ENCODE measurements at regions not wholly inside any gene's neighbourhood (a gene's known extent, or its start where the extent isn't known, plus 50 kb on each side); places are given as distances from the start of the nearest gene placed in this dataset.

GRCh38 chr6:120622127-120622631 lies 712.1 kb downstream of the TBC1D32 start:
- DNase-seq (ENCODE audit: low spot score) = no peak

- DNase-seq (ENCODE audit: low spot score) = no peak
These were observed 713.4 kb downstream of the TBC1D32 start for GRCh38 chr6:120620900-120621299.

- no peak for DNase-seq (ENCODE audit: low spot score)
These were observed 719.0 kb downstream of the TBC1D32 start for GRCh38 chr6:120615238-120615637.

- no peak for DNase-seq (ENCODE audit: low spot score)
These were observed 719.6 kb downstream of the TBC1D32 start for GRCh38 chr6:120614723-120615122.

GRCh38 chr6:120608826-120609225 lies 725.5 kb downstream of the TBC1D32 start:
- no peak for DNase-seq (ENCODE audit: low spot score)

- no peak for DNase-seq (ENCODE audit: low spot score)
These were observed 727.5 kb downstream of the TBC1D32 start for GRCh38 chr6:120606743-120607142.

GRCh38 chr6:120604510-120604909 lies 729.8 kb downstream of the TBC1D32 start:
- no peak for DNase-seq (ENCODE audit: low spot score)

- DNase-seq (ENCODE audit: low spot score) = no peak
These were observed 743.7 kb downstream of the TBC1D32 start for GRCh38 chr6:120590611-120591010.

- DNase-seq (ENCODE audit: low spot score) = no peak
These were observed 745.9 kb downstream of the TBC1D32 start for GRCh38 chr6:120588424-120588823.

GRCh38 chr6:120587381-120587780 lies 746.9 kb downstream of the TBC1D32 start:
- DNase-seq (ENCODE audit: low spot score) = no peak

GRCh38 chr6:120584111-120584760 lies 750.0 kb downstream of the TBC1D32 start:
- DNase-seq (ENCODE audit: low spot score) = no peak

- DNase-seq (ENCODE audit: low spot score) = no peak
These were observed 758.2 kb downstream of the TBC1D32 start for GRCh38 chr6:120576061-120576460.

GRCh38 chr6:120569714-120570113 lies 764.6 kb downstream of the TBC1D32 start:
- no peak for DNase-seq (ENCODE audit: low spot score)

GRCh38 chr6:120564779-120565178 lies 769.5 kb downstream of the TBC1D32 start:
- no peak for DNase-seq (ENCODE audit: low spot score)

GRCh38 chr6:120558294-120558693 lies 776.0 kb downstream of the TBC1D32 start:
- DNase-seq (ENCODE audit: low spot score) = no peak

- no peak for DNase-seq (ENCODE audit: low spot score)
These were observed 776.7 kb downstream of the TBC1D32 start for GRCh38 chr6:120557554-120557953.

GRCh38 chr6:120556491-120556890 lies 777.8 kb downstream of the TBC1D32 start:
- no peak for DNase-seq (ENCODE audit: low spot score)

GRCh38 chr6:120553353-120553752 lies 780.9 kb downstream of the TBC1D32 start:
- no peak for DNase-seq (ENCODE audit: low spot score)

GRCh38 chr6:120545353-120545752 lies 788.9 kb downstream of the TBC1D32 start:
- DNase-seq (ENCODE audit: low spot score) = no peak

- DNase-seq (ENCODE audit: low spot score) = no peak
These were observed 799.3 kb downstream of the TBC1D32 start for GRCh38 chr6:120534954-120535353.

GRCh38 chr6:120526576-120526975 lies 807.7 kb downstream of the TBC1D32 start:
- DNase-seq (ENCODE audit: low spot score) = no peak

GRCh38 chr6:120514544-120514943 lies 819.7 kb downstream of the TBC1D32 start:
- DNase-seq (ENCODE audit: low spot score) = no peak

GRCh38 chr6:120511712-120512111 lies 822.6 kb downstream of the TBC1D32 start:
- DNase-seq (ENCODE audit: low spot score) = no peak

GRCh38 chr6:120498711-120499110 lies 835.6 kb downstream of the TBC1D32 start:
- no peak for DNase-seq (ENCODE audit: low spot score)
